ENCODE measurements at regions not wholly inside any gene's neighbourhood (a gene's known extent, or its start where the extent isn't known, plus 50 kb on each side); places are given as distances from the start of the nearest gene placed in this dataset.

GRCh38 chr4:84434344-84434743, 64.7 kb downstream of the NKX6-1 start:
- H3K27ac Mint-ChIP-seq, result no peak overlapping the region
- no peaks in the 10 kb centered on the region for H3K36me3 Mint-ChIP-seq (ENCODE audit: low read depth)
- H3K9me3 Mint-ChIP-seq, result no peaks in the 10 kb centered on the region
- ChIA-PET CTCF (interaction anchor here (0.6 kb wide), 1 partner anchor 41 kb away, joined by 3 read pairs; no protein-coding TSS in a partner anchor), POLR2A (no interaction called here)
- H3K4me3 Mint-ChIP-seq, result no peak overlapping the region
- H3K27ac ChIP-seq (ENCODE audit: low read depth in 1 of 2, low read length in 2 of 2), result no peak overlapping the region
- peaks cover 0 to 4% of the 10 kb centered on the region in 2 experiments for H3K27me3 ChIP-seq (ENCODE audit: control insufficient read depth in 1 of 2, insufficient read depth in 2 of 2, low read length in 2 of 2)
- peaks cover 4% of the 10 kb centered on the region for H3K27me3 Mint-ChIP-seq
- DNase-seq (no peak), ATAC-seq (ENCODE audit: poor library complexity) (no peak)
- intact Hi-C loops (cut with DNase I, micrococcal nuclease), result no loop called here
- H3K9me3 ChIP-seq (ENCODE audit: control insufficient read depth in 1 of 2, insufficient read depth in 1 of 2, low read length in 2 of 2), result no peaks in the 10 kb centered on the region
- TF ChIP-seq, protein P1, sequence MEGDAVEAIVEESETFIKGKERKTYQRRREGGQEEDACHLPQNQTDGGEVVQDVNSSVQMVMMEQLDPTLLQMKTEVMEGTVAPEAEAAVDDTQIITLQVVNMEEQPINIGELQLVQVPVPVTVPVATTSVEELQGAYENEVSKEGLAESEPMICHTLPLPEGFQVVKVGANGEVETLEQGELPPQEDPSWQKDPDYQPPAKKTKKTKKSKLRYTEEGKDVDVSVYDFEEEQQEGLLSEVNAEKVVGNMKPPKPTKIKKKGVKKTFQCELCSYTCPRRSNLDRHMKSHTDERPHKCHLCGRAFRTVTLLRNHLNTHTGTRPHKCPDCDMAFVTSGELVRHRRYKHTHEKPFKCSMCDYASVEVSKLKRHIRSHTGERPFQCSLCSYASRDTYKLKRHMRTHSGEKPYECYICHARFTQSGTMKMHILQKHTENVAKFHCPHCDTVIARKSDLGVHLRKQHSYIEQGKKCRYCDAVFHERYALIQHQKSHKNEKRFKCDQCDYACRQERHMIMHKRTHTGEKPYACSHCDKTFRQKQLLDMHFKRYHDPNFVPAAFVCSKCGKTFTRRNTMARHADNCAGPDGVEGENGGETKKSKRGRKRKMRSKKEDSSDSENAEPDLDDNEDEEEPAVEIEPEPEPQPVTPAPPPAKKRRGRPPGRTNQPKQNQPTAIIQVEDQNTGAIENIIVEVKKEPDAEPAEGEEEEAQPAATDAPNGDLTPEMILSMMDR (IDR thresholded peaks at IDR 0.05), result no peak
- no peaks in the 10 kb centered on the region for H3K4me1 Mint-ChIP-seq (ENCODE audit: low read depth)
- H3K4me1 ChIP-seq (ENCODE audit: insufficient read depth, low read length), result no peaks in the 10 kb centered on the region
- H3K4me3 ChIP-seq (ENCODE audit: low read length), result no peak overlapping the region
- no peaks in the 10 kb centered on the region for H3K36me3 ChIP-seq (ENCODE audit: insufficient read depth, low read length)

GRCh38 chr4:84433633-84434222, 65.4 kb downstream of the NKX6-1 start:
- H3K36me3 ChIP-seq (ENCODE audit: insufficient read depth, low read length), result no peaks in the 10 kb centered on the region
- H3K27me3 ChIP-seq (ENCODE audit: control insufficient read depth in 1 of 2, insufficient read depth in 2 of 2, low read length in 2 of 2), result peaks cover 0 to 2% of the 10 kb centered on the region in 2 experiments
- ChIA-PET POLR2A (no interaction called here), CTCF (interaction anchor here (0.6 kb wide), 1 partner anchor 42 kb away, joined by 3 read pairs; no protein-coding TSS in a partner anchor)
- intact Hi-C loops (cut with DNase I, micrococcal nuclease), result no loop called here
- H3K4me3 ChIP-seq (ENCODE audit: low read length), result no peak overlapping the region
- H3K4me3 Mint-ChIP-seq, result no peak overlapping the region
- H3K9me3 Mint-ChIP-seq, result no peaks in the 10 kb centered on the region
- H3K36me3 Mint-ChIP-seq (ENCODE audit: low read depth), result no peaks in the 10 kb centered on the region
- H3K27ac Mint-ChIP-seq, result no peak overlapping the region
- DNase-seq, result no peak
- ATAC-seq (ENCODE audit: poor library complexity), result no peak
- no peaks in the 10 kb centered on the region for H3K4me1 Mint-ChIP-seq (ENCODE audit: low read depth)
- no peaks in the 10 kb centered on the region for H3K4me1 ChIP-seq (ENCODE audit: insufficient read depth, low read length)
- TF ChIP-seq, protein P1 (IDR thresholded peaks at IDR 0.05), result no peak
- no peak overlapping the region for H3K27ac ChIP-seq (ENCODE audit: low read depth in 1 of 2, low read length in 2 of 2)
- peaks cover 4% of the 10 kb centered on the region for H3K27me3 Mint-ChIP-seq
- no peaks in the 10 kb centered on the region for H3K9me3 ChIP-seq (ENCODE audit: control insufficient read depth in 1 of 2, insufficient read depth in 1 of 2, low read length in 2 of 2)

- no peak for ATAC-seq (ENCODE audit: poor library complexity)
- Mint-ChIP-seq H3K36me3 (ENCODE audit: low read depth) (no peaks in the 10 kb centered on the region), H3K9me3 (no peaks in the 10 kb centered on the region), H3K4me1 (ENCODE audit: low read depth) (no peaks in the 10 kb centered on the region), H3K27ac (no peak overlapping the region), H3K4me3 (no peak overlapping the region), H3K27me3 (peaks cover 4% of the 10 kb centered on the region)
- Histone ChIP-seq H3K36me3 (ENCODE audit: insufficient read depth, low read length) (no peaks in the 10 kb centered on the region), H3K27me3 (ENCODE audit: control insufficient read depth in 1 of 2, insufficient read depth in 2 of 2, low read length in 2 of 2) (no peaks in the 10 kb centered on the region), H3K4me3 (ENCODE audit: low read length) (no peak overlapping the region), H3K9me3 (ENCODE audit: control insufficient read depth in 1 of 2, insufficient read depth in 1 of 2, low read length in 2 of 2) (no peaks in the 10 kb centered on the region), H3K27ac (ENCODE audit: low read depth in 1 of 2, low read length in 2 of 2) (no peak overlapping the region), H3K4me1 (ENCODE audit: insufficient read depth, low read length) (no peaks in the 10 kb centered on the region)
- CTCF ChIA-PET, result no interaction called here
- POLR2A ChIA-PET, result no interaction called here
- no peak for DNase-seq
- TF ChIP-seq, protein P1 (IDR thresholded peaks at IDR 0.05), result no peak
- intact Hi-C loops (cut with DNase I, micrococcal nuclease), result no loop called here
These were observed 66.4 kb downstream of the NKX6-1 start for GRCh38 chr4:84432713-84433112.
